Glutamatergic neuron (in vitro differentiated cells): ENCODE measurements at regions not wholly inside any gene's neighbourhood (a gene's known extent, or its start where the extent isn't known, plus 50 kb on each side); places are given as distances from the start of the nearest gene placed in this dataset.

ENCODE experiments used
- DNase-seq: peaks from one replicate; pipeline ENCODE4 v3.0.0; 2022
- H3K27ac Mint-ChIP-seq: one replicate; pipeline ENCODE4 v1.8.0; 2020; ENCODE audit warnings: mild to moderate bottlenecking, mixed read lengths, inconsistent platforms; ENCODE audit not compliant: unreplicated experiment
- H3K27me3 Mint-ChIP-seq: one replicate; pipeline ENCODE4 v1.8.0; 2020; ENCODE audit warnings: mild to moderate bottlenecking, moderate library complexity, mixed read lengths, inconsistent platforms; ENCODE audit not compliant: unreplicated experiment
- H3K36me3 Mint-ChIP-seq: one replicate; pipeline ENCODE4 v1.8.0; 2020; ENCODE audit warnings: mild to moderate bottlenecking, mixed read lengths, inconsistent platforms; ENCODE audit not compliant: unreplicated experiment
- H3K4me1 Mint-ChIP-seq: one replicate; pipeline ENCODE4 v1.8.0; 2020; ENCODE audit warnings: mild to moderate bottlenecking, low read depth, mixed read lengths, inconsistent platforms; ENCODE audit not compliant: unreplicated experiment
- H3K4me3 Mint-ChIP-seq: one replicate; pipeline ENCODE4 v1.8.0; 2020; ENCODE audit warnings: mild to moderate bottlenecking, mixed read lengths, inconsistent platforms; ENCODE audit not compliant: unreplicated experiment
- H3K9me3 Mint-ChIP-seq: one replicate; pipeline ENCODE4 v1.8.0; 2020; ENCODE audit warnings: mild to moderate bottlenecking, moderate library complexity, mixed read lengths, inconsistent platforms; ENCODE audit not compliant: unreplicated experiment
- TF ChIP-seq, protein P1 (sequence below): fragments of 200-600 bp; sonication (generic); IDR thresholded peaks from one replicate; pipeline ENCODE4 v1.5.0; 2021; ENCODE audit not compliant: partially characterized antibody, unreplicated experiment

DNA sequence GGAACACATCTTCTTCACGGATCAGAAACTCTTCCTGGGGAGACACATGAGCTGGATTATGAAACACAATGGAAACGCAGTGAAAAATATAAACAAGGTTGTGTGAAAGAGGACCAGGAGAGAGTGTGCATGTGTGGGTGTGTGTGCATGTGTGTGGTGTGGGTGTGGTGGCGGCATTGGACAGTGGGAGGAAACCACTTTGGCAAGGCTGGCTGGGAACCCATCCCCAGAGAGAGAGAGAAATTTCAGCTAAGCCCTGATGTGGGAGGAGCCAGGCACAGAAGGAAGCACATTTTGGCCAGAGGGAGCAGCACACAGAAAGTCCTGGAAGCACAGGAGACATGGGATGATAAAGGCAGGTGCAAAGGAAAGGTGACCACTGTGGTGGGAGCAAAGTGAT is 147.6 kb upstream of the COPS8 start:
- H3K36me3 Mint-ChIP-seq = no peaks in the 10 kb centered on the region
- peaks cover 5% of the 10 kb centered on the region for H3K27me3 Mint-ChIP-seq
- H3K9me3 Mint-ChIP-seq = no peaks in the 10 kb centered on the region
- H3K4me1 Mint-ChIP-seq = peaks cover 27% of the 10 kb centered on the region
- TF ChIP-seq, protein P1, sequence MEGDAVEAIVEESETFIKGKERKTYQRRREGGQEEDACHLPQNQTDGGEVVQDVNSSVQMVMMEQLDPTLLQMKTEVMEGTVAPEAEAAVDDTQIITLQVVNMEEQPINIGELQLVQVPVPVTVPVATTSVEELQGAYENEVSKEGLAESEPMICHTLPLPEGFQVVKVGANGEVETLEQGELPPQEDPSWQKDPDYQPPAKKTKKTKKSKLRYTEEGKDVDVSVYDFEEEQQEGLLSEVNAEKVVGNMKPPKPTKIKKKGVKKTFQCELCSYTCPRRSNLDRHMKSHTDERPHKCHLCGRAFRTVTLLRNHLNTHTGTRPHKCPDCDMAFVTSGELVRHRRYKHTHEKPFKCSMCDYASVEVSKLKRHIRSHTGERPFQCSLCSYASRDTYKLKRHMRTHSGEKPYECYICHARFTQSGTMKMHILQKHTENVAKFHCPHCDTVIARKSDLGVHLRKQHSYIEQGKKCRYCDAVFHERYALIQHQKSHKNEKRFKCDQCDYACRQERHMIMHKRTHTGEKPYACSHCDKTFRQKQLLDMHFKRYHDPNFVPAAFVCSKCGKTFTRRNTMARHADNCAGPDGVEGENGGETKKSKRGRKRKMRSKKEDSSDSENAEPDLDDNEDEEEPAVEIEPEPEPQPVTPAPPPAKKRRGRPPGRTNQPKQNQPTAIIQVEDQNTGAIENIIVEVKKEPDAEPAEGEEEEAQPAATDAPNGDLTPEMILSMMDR = no peak
- H3K4me3 Mint-ChIP-seq = no peak overlapping the region
- no peak for DNase-seq
- no peak overlapping the region for H3K27ac Mint-ChIP-seq

DNA sequence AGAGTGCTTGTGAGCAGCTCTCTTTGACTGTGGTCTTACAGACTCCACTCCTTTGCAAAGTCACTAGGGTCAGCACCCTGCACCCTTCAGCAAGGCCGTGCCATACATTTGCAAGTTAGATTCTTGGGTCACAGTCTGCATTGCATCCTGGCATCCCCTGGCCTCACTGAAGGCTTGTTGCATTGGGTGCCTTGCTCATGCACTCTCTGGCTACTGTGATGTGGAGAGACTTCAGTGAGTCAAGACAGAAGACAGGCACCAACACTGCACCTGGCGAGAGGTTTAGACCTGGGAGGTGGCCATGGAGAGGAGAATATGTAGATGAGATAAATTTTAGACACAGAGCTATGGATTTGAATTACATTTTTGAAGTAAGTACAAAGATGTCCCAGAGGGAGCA is 146.4 kb upstream of the COPS8 start:
- peak overlapping the region; percentile 43 for H3K4me3 Mint-ChIP-seq
- DNase-seq = no peak
- peaks cover 5% of the 10 kb centered on the region for H3K27me3 Mint-ChIP-seq
- no peaks in the 10 kb centered on the region for H3K36me3 Mint-ChIP-seq
- no peaks in the 10 kb centered on the region for H3K9me3 Mint-ChIP-seq
- H3K27ac Mint-ChIP-seq = peak overlapping the region; percentile 93
- H3K4me1 Mint-ChIP-seq = peaks cover 35% of the 10 kb centered on the region
- TF ChIP-seq, protein P1 = no peak

DNA sequence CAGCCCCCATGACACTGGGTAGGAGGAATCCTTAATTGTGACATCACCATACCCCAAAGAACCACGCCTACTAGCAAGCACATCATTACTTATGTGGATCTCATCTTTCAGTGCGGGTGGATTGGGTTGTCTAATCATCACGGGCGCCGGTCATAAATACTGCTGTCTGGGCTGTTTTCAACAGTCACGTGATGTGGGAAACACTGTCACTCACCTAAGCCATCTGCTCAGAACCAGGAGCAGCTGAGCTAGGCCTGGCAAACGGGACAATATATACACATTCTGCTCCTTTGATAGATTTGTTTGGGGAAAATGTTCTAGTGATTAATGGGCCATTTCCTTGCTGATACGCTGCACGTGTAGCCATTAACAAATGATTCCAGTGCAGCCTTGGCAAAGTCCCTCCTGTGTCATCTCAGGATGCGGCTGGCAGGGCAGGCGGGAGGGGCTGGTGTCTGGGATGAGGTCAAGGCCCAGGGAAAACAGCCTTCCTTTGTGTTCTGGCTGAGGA is 145.9 kb upstream of the COPS8 start:
- peak; percentile 48 for DNase-seq
- H3K4me3 Mint-ChIP-seq = peak overlapping the region; percentile 28
- H3K27ac Mint-ChIP-seq = peak overlapping the region; percentile 93
- TF ChIP-seq, protein P1 = no peak
- no peaks in the 10 kb centered on the region for H3K9me3 Mint-ChIP-seq
- peaks cover 5% of the 10 kb centered on the region for H3K27me3 Mint-ChIP-seq
- no peaks in the 10 kb centered on the region for H3K36me3 Mint-ChIP-seq
- peaks cover 35% of the 10 kb centered on the region for H3K4me1 Mint-ChIP-seq

DNA sequence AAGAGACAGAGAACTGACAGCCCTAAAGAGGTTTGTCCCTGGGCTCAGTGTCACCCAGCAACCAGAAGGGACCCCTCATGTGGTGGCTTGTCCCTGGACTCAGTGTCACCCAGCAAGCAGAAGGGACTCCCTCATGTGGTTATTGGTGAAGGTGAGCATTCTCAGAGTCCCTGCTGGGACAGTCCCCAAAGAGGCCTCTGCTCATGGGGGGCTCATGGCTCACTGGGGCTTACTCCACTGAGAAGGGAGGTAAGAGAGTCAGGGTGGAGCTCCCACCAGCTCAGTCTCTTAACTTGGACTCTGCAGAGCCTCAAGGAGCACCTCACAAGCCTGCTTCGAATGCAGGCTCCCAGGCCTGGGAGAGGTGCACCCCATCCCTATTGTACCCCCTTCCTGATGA is 145.2 kb upstream of the COPS8 start:
- DNase-seq = no peak

DNA sequence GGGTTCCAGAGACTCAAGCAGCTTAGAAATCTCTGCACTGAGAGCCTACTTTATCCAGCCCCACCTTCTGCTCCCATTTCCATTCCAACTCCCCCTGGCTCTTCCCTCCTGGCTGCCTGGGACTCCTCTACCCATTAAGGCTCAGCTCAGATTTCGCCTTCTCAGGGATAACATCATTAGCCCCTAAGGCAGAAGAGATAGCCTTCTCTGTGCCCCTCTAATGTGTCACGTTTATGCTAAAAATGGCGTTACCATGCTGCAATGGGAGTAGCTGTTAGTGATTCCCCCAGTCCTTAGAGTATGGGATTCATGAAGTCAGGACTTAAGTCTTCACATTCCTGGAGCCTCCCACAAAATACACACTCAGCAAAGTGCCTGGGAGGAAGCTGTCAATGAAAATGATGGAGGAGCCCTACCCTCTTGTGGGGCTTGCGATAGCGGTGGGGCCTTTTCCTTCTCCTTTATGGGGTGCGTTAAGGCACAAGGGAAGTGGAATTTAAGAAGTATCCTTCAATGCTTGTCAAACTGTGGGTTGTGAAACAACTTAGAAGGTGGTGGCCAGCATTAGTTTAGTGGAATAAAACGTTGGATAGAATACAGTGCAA is 144.7 kb upstream of the COPS8 start:
- DNase-seq = no peak
- peak overlapping the region; percentile 92 for H3K27ac Mint-ChIP-seq
- no peaks in the 10 kb centered on the region for H3K36me3 Mint-ChIP-seq
- H3K27me3 Mint-ChIP-seq = peaks cover 2% of the 10 kb centered on the region
- H3K4me1 Mint-ChIP-seq = peaks cover 35% of the 10 kb centered on the region
- H3K9me3 Mint-ChIP-seq = peaks cover 1% of the 10 kb centered on the region
- H3K4me3 Mint-ChIP-seq = peak overlapping the region; percentile 63
- TF ChIP-seq, protein P1 = no peak

More for the DNA sequence above, 145.2 kb upstream of the COPS8 start:
- H3K4me3 Mint-ChIP-seq = no peak overlapping the region
- H3K4me1 Mint-ChIP-seq = peaks cover 35% of the 10 kb centered on the region
- no peaks in the 10 kb centered on the region for H3K9me3 Mint-ChIP-seq
- peak overlapping the region; percentile 93 for H3K27ac Mint-ChIP-seq
- H3K36me3 Mint-ChIP-seq = no peaks in the 10 kb centered on the region
- H3K27me3 Mint-ChIP-seq = peaks cover 2% of the 10 kb centered on the region
- TF ChIP-seq, protein P1 = no peak
